GM12891 (cell line): ENCODE measurements at regions not wholly inside any gene's neighbourhood (a gene's known extent, or its start where the extent isn't known, plus 50 kb on each side); places are given as distances from the start of the nearest gene placed in this dataset.

Source experiments
- POLR2A ChIP-seq: IDR thresholded peaks from 2 replicates; pipeline ENCODE4 v1.6.1; 2011; ENCODE audit warnings: low read depth, low read length, control low read depth
- POLR2AphosphoS5 ChIP-seq: IDR thresholded peaks from 2 replicates; pipeline ENCODE4 v1.6.1; 2011; ENCODE audit warnings: low read depth, low read length, control low read depth
- POU2F2 ChIP-seq: IDR thresholded peaks from 2 replicates; pipeline ENCODE4 v1.6.1; 2011; ENCODE audit warnings: low read depth, mild to moderate bottlenecking, control low read depth, low read length, moderate library complexity
- SPI1 ChIP-seq: IDR thresholded peaks from 2 replicates; pipeline ENCODE4 v1.6.1; 2011; ENCODE audit warnings: low read depth, low read length, control low read depth
- TAF1 ChIP-seq: IDR thresholded peaks from 2 replicates; pipeline ENCODE4 v1.6.1; 2011; ENCODE audit warnings: low read depth, low read length, control low read depth

DNA sequence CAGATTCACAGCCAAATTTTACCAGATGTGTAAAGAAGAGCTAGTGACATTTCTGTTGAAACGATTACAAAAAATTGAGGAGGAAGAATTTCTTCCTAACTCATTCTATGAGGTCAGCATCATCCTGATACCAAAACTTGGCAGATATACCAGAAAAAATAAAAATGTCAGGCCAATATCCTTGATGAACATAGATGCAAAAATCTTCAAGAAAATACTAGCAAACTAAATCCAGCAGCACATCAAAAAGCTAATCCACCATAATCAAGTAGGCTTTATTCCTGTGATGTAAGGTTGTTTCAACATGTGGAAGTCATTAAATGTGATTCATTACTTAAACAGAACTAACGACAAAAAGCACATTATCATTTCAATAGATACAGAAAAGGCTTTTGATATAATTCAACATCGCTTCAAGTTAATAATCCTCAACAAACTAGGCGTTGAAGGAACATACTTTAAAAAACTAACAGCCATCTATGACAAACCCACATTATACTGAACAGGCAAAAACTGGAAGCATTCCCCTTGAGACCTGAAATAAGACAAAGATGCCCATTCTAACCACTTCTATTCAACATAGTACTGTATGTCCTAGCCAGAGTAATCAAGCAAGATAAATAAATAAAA is 807.7 kb upstream of the ZWINT start:
- TF ChIP-seq POLR2A (no peak), POLR2AphosphoS5 (no peak), TAF1 (no peak), POU2F2 (no peak), SPI1 (no peak)
